K562 (cell line): ENCODE measurements at regions not wholly inside any gene's neighbourhood (a gene's known extent, or its start where the extent isn't known, plus 50 kb on each side); places are given as distances from the start of the nearest gene placed in this dataset.

Experiments used
- ARNT ChIP-seq, 2 experiments: fragments of 450-650 bp; IDR thresholded peaks; 2 replicates each; pipeline ENCODE4 v1.6.1; 2016; ENCODE audit warnings: mild to moderate bottlenecking in 1 of 2
- BRD4 ChIP-seq: fragments of 200-600 bp; sonication (generic); IDR thresholded peaks from 2 replicates; pipeline ENCODE4 v1.6.1; 2017; ENCODE audit warnings: inconsistent platforms
- C11orf30 ChIP-seq: fragments of 450-650 bp; IDR thresholded peaks from 2 replicates; pipeline ENCODE4 v1.6.1; 2016; ENCODE audit warnings: low read depth, mild to moderate bottlenecking
- CHD4 ChIP-seq: fragments of 200-600 bp; sonication (generic); IDR thresholded peaks from 3 replicates; pipeline ENCODE4 v1.6.1; 2012; ENCODE audit warnings: low read depth, mild to moderate bottlenecking, mixed read lengths, low read length, inconsistent platforms; ENCODE audit not compliant: insufficient read depth, insufficient replicate concordance, poor library complexity, severe bottlenecking
- CLOCK ChIP-seq: fragments of 250-450 bp; sonication (Bioruptor Pico); IDR thresholded peaks from 2 replicates; pipeline ENCODE4 v1.4.0; 2020; ENCODE audit warnings: mild to moderate bottlenecking, moderate library complexity, borderline replicate concordance
- CREB3L1 ChIP-seq: fragments of 450-650 bp; IDR thresholded peaks from 2 replicates; pipeline ENCODE4 v1.6.1; 2014; ENCODE audit warnings: low read depth, mild to moderate bottlenecking, moderate library complexity, borderline replicate concordance
- ELF1 ChIP-seq: fragments of 200-800 bp; sonication (Bioruptor generic); IDR thresholded peaks from 2 replicates; pipeline ENCODE4 v1.6.1; 2016; ENCODE audit warnings: missing genetic modification characterization, missing compliant biosample characterization
- EP300 ChIP-seq: IDR thresholded peaks from 2 replicates; pipeline ENCODE4 v1.6.1; 2012; ENCODE audit warnings: low read length, improper control_type of control experiment
- ETV1 ChIP-seq: fragments of 450-650 bp; conservative IDR thresholded peaks from 2 replicates; pipeline ENCODE4 v1.6.1; 2016; ENCODE audit warnings: missing genetic modification characterization, control low read depth, low read depth, missing compliant biosample characterization
- FOXM1 ChIP-seq, 2 experiments: fragments of 450-650 bp in 1 of 2; sonication (generic) in 1 of 2; formaldehyde crosslinking in 1 of 2; IDR thresholded peaks; 2 replicates each; pipeline versions ENCODE4 v1.6.1 to v1.9.0; 2017 to 2022; ENCODE audit warnings: low read depth in 2 of 2, mild to moderate bottlenecking in 2 of 2, missing genetic modification reagents in 1 of 2, moderate library complexity in 1 of 2
- MECOM ChIP-seq: fragments of 250-450 bp; sonication (Bioruptor Pico); IDR thresholded peaks from 2 replicates; pipeline ENCODE4 v1.8.0; 2022; ENCODE audit warnings: inconsistent platforms
- MTA2 ChIP-seq: fragments of 450-650 bp; IDR thresholded peaks from 2 replicates; pipeline ENCODE4 v1.6.1; 2016; ENCODE audit warnings: low read depth
- NCOR1 ChIP-seq: fragments of 450-650 bp; IDR thresholded peaks from 2 replicates; pipeline ENCODE4 v1.6.1; 2016; ENCODE audit warnings: mild to moderate bottlenecking, moderate library complexity
- NR2C2 ChIP-seq, 2 experiments: fragments of 200-800 bp in 1 of 2; sonication (Bioruptor generic) in 1 of 2; sonication (generic) in 1 of 2; formaldehyde crosslinking in 1 of 2; IDR thresholded peaks; 2 replicates each; pipeline versions ENCODE4 v1.6.1 to v1.8.0; 2016 to 2022; ENCODE audit warnings: mild to moderate bottlenecking in 1 of 2, missing compliant biosample characterization in 1 of 2, missing genetic modification characterization in 1 of 2, missing genetic modification reagents in 1 of 2
- PTRF ChIP-seq: fragments of 450-650 bp; IDR thresholded peaks from 2 replicates; pipeline ENCODE4 v1.6.1; 2016; ENCODE audit warnings: mild to moderate bottlenecking, missing genetic modification characterization, missing compliant biosample characterization
- TAF9B ChIP-seq: fragments of 450-650 bp; IDR thresholded peaks from 2 replicates; pipeline ENCODE4 v1.6.1; 2018; ENCODE audit warnings: mild to moderate bottlenecking; ENCODE audit not compliant: partially characterized antibody
- TBP ChIP-seq: optimal IDR thresholded peaks from 2 replicates; pipeline ENCODE3; 2011; ENCODE audit warnings: low read depth, low read length, improper control_type of control experiment
- YY1 ChIP-seq, 3 experiments: IDR thresholded peaks; 2 replicates each; pipeline ENCODE4 v1.6.1; 2011; ENCODE audit warnings: low read length in 2 of 3, mild to moderate bottlenecking in 2 of 3, moderate library complexity in 2 of 3, borderline replicate concordance in 1 of 3, control low read depth in 1 of 3, low read depth in 1 of 3; ENCODE audit not compliant: insufficient read depth in 3 of 3, insufficient replicate concordance in 2 of 3, control insufficient read depth in 1 of 3, insufficient read length in 1 of 3; ENCODE audit errors: extremely low read depth in 1 of 3
- ZNF583 ChIP-seq: fragments of 250-450 bp; sonication (Bioruptor Pico); IDR thresholded peaks from 2 replicates; pipeline ENCODE4 v1.4.0; 2020
- ZNF584 ChIP-seq: fragments of 200-800 bp; sonication (Bioruptor generic); IDR thresholded peaks from 2 replicates; pipeline ENCODE4 v1.6.1; 2016; ENCODE audit warnings: low read depth, mild to moderate bottlenecking, missing genetic modification characterization, missing compliant biosample characterization
- ZNF707 ChIP-seq: fragments of 250-450 bp; sonication (Bioruptor Pico); conservative IDR thresholded peaks from 2 replicates; pipeline ENCODE4 v1.8.0; 2022; ENCODE audit warnings: inconsistent platforms, mild to moderate bottlenecking, moderate library complexity

- TF ChIP-seq MECOM: 0 out of 2 replicates have a peak, but pooled peaks have one; percentile 53
- TF ChIP-seq TAF9B: peak; percentile 17
- TF ChIP-seq NCOR1: peak; percentile 39; the same call in 1 of the 2 replicates
- TF ChIP-seq ETV1 (tag): peak; percentile 64
- TF ChIP-seq CHD4: no peak
- TF ChIP-seq ZNF584 (CRISPR knock-in tag): no peak
- peak; percentile 57; the same call in 1 of the 2 replicates for TF ChIP-seq FOXM1 (IDR thresholded peaks at IDR 0.05; ENCODE audit: low read depth)
- TF ChIP-seq FOXM1 (CRISPR knock-in tag; IDR thresholded peaks at IDR 0.05; ENCODE audit: low read depth): no peak
- no peak for TF ChIP-seq ZNF707
- TF ChIP-seq CLOCK (CRISPR knock-in tag): no peak
- no peak for TF ChIP-seq NR2C2 (CRISPR knock-in tag; IDR thresholded peaks at IDR 0.05)
- TF ChIP-seq NR2C2 (tag; IDR thresholded peaks at IDR 0.05): peak; percentile 54; the same call in 1 of the 2 replicates
- TF ChIP-seq TBP: peak; percentile 53
- TF ChIP-seq BRD4: no peak
- no peak for TF ChIP-seq ZNF583 (CRISPR knock-in tag)
- 0 out of 4 replicates have a peak, but pooled peaks of 1 of the 2 experiments have one; percentile 18 for TF ChIP-seq ARNT (IDR thresholded peaks at IDR 0.05)
- peak; percentile 70 for TF ChIP-seq C11orf30
- peak; percentile 74; the same call in 1 of the 2 replicates for TF ChIP-seq EP300
- no peak for TF ChIP-seq PTRF (tag)
- TF ChIP-seq YY1 (IDR thresholded peaks at IDR 0.05; ENCODE audit: borderline replicate concordance in 1 of 3, control insufficient read depth in 1 of 3, extremely low read depth in 1 of 3, insufficient read depth in 3 of 3, insufficient read length in 1 of 3, insufficient replicate concordance in 2 of 3, low read depth in 1 of 3, low read length in 2 of 3): peak in 1 of 3 experiments; percentile 54
- 0 out of 2 replicates have a peak, but pooled peaks have one; percentile 43 for TF ChIP-seq CREB3L1
- 0 out of 2 replicates have a peak, but pooled peaks have one; percentile 35 for TF ChIP-seq MTA2
- TF ChIP-seq ELF1 (tag): peak; percentile 49; the same call in 1 of the 2 replicates
Observed at GRCh38 chr3:153051427-153052095, 110.5 kb upstream of the RAP2B start (continued).
